NCI-H187 (cell line): ENCODE measurements at regions not wholly inside any gene's neighbourhood (a gene's known extent, or its start where the extent isn't known, plus 50 kb on each side); places are given as distances from the start of the nearest gene placed in this dataset.
"Not testable (repeated sequence)": the region's sequence is repeated elsewhere in the genome, so short reads cannot be mapped to it uniquely, and the experiment has no call there.

Experiments used
- DNase-seq, 2 experiments: peaks; one replicate each; lab custom pipeline; 2025; lab: John Stamatoyannopoulos, UW

DNA sequence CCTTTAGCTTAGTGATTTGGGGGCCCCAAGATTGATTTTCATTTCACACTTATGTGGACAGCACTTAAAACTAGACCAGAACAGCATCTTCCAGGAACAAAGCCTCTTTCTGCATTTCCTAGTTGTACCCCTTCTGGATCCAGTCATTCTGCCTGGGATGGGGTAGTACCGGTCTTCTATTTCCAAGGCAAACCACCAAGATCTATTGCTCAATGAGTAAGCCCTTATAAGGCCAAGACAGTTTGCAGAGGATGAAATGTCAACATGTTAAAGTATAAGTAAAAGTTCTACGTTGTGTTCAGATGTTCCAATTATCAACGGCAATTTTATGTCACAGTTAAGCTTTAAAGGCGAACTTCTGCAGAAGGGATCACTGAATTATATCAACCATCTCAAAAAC lies 106.9 kb upstream of the ZNF746 start:
- DNase-seq: no peak

DNA sequence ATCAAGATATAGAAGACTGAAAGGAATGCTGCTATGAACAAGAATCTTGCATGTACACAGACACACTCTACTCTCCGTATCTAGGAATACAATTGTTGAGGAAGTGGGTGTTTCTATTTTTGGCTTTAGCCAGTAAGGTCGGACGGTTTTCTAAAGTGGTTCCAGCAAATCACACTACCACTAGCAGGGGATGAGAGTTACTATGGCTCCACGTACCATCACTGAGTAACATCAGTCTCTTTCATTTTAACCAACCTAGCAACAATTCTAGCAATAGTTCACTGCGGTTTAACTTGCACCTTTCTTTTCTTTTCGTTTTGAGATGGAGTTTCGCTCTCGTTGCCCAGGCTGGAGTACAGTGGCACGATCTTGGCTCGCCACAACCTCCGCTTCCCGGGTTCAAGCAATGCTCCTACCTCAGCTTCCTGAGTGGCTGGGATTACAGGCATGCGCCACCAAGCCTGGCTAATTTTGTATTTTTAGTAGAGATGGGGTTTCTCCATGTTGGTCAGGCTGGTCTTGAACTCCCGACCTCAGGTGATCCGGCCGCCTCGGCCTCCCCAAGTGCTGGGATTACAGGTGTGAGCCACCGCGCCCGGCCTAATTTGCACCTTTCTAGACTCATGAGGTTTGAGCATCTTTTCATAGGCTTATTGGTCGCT lies 103.2 kb upstream of the ZNF746 start:
- not testable (repeated sequence) for DNase-seq

DNA sequence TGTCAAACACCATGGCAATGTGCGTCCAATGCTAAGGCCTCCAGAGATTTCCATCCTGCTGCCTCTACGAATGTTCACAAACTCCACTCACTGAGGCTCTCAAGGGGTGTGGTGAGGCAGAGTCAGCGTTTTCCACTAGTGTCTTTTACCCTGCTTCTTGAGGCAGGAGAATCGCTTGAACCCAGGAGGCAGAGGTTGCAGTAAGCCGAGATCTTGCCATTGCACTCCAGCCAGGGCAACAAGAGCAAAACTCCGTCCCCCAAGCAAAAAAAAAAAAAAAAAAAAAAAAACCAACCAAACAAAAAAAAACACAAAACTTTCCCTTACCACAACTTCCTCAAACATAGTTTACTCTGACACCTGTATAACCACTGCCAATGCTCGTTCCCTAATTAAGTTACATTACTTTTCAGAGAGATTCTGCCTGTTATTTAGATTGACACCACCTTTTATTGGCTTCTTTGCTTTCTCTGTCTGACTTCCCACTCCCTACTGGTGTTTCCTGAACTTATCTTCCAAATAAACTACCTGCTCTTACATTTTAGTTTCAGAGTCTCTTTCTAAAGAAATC lies 102.1 kb upstream of the ZNF746 start:
- DNase-seq: no peak

DNA sequence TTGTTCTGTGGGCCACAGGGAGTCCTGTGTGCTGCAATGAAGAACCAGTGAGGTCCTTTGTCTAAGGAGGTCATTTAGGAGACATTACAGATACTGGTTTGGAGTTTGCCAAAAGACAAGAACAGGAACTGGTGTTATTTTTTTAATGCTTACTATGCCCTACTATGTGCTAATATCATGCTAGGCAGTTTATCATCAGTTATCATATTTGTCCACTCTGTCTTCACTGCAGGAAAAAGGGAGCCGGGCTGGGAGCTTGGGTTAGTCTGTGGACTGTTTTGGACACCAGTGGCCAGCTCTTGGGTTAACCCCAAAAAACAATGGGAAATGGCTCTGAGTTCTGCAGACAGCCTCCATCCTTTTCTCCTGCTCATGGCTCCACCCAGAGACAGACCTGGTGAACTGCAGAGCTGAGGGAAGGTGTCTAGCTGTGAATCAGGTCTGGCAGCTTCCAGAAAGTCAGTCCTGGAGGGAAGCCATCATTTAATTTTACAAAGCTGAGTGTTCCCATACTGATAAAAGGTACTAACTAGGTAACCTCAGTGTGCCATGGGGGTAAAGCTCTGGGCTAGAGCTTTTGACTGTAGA lies 101.2 kb upstream of the ZNF746 start:
- no peak for DNase-seq

DNA sequence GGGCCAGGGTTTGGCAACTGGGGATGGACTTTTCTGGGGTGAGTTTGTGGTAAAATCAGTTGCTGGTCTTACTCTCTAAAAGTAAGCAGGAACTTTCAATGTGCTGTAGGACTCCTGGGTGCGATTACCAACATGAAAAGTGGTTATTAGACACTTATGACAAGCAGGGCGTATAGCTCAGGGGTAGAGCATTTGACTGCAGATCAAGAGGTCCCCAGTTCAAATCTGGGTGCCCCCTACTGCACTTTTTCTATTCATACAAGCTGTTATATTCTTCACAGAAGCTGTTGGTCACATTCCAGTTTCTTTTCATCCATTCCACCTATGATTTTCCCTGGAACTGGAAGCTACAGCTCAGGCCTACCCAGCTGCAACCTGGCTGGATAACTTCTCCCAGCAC lies 100.2 kb upstream of the ZNF746 start:
- not testable (repeated sequence) for DNase-seq

DNA sequence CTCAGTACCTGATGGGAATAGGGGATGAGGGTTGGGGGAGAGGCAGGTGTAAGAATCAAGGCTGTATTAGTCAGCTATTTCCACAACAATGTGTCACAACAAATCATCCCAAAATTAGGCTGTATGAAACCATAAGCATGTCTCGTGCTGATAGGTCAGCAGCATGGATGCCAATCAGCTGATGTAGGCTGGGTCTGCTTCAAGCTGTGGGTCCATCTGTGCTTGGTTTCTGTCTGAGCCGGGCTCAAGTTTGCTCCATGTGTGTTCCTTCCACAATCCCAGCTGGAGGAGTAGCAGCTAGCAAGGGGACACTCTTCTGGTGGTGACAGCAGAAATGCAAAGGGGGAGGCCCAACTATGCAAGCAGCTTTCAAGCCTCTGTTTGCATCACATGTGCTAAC lies 97.9 kb upstream of the ZNF746 start:
- DNase-seq: no peak

DNA sequence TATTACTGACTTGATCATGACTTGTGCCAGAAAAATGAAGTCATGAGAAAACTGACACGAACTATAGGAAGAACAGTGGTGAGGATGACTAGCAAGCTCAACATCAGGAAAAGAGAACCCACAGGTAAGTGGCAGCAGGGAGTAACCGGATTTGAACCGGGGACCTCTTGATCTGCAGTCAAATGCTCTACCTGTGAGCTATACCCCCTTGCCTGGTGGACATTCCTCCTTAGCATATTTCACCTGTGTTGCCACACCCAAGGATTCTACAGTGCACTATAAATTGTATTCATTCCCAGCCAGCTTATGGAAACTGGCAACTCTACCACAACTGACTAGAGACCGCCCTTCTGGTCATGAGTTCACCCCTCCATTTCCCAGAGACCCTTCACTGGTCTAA lies 97.5 kb upstream of the ZNF746 start:
- DNase-seq: no peak

DNA sequence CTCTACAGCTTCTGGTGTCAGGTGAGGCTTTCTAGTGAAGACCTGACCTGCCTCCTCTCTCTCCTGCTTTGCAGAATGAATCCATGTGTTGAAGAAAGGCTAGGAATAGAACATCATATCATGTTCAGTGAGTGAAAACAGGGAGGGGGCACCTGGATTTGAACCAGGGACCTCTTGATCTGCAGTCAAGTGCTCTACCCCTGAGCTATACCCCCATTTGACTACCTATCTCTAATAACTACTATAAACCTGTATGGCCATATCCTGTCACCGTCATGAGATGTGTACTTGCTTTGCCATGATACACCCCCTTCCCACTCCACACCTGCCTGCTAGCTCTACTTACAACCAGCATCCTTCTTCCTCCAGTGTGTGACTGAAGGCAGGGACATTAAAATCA lies 91.3 kb upstream of the ZNF746 start:
- DNase-seq: no peak

DNA sequence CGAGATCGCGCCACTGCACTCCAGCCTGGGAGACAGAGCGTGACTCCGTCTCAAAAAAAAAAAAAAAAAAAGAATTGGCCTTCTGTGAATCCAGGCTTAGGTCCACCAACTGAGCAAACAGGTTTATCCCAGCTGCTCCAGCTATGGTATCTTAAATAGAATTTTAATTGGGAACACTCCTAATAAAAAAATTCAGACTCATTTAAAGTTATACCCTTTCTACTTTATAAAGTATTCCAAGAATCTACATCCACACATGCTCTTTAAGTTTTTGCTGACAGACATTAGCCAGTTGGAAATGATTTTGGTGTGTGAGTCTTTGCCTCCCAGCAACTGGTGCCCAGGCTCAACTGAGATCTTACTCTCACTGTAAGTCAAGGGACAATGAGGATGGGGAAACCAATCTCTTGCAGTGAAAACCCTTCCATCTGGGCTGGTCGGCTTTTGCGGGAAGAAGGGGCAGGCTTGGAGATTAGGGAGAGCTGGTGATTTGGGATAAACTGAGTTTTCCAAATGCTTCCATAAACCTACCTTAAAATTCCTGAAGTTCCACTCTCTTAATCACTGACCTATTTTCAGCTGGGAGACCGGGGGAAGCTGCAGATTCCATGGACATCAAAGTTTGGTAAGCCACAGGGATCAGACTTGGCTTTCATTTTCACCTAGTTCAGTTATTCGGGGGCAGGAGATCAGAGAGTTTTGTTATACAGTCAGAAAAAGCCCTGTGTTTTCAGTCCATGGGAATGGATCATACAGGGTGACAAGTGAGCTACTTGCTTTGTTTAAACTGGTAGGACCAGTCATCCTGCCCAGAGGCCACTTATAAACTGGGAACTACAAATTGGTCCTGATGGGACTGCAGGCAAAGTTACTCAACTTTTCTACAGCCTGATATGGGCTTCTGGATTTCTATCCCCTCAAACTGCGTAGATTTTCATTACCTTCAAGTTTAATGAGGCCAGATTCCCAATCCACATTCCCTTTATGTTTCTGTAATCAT lies 89.3 kb upstream of the ZNF746 start:
- no peak for DNase-seq

DNA sequence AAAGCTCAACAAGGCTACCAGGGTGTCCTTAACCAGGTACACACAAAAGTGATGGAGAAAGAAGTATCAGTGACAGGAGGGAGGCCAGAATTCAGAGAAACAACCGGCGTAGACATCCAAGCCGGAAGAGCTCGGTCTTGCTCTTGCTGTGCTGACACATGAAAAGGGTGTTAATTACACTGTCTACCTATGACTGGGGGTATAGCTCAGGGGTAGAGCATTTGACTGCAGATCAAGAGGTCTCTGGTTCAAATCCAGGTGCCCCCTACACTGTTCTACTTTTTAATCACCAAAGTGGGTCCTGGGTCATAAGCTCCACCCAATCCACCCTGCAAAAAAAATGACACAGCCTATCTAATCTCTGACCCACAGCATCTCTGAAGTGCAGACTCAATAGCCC lies 86.9 kb upstream of the ZNF746 start:
- DNase-seq: no peak

DNA sequence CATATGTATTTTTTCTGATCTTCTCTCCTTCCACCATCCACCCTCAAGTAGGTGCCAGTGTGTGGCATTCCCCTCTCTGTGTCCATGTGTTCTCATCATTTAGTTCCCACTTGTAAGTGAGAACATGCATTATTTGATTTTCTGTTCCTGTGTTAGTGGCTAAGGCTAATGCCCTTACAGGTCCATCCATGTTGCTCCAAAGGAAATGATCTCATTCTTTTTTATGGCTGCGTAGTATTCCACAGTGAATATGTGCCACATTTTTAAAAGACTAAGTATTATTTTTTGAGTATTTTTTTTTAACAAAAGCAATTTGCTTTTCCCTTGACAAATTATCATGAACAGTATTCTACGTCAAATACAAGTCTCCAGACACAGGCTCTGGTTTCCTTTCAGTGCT lies 86.4 kb upstream of the ZNF746 start:
- no peak for DNase-seq

DNA sequence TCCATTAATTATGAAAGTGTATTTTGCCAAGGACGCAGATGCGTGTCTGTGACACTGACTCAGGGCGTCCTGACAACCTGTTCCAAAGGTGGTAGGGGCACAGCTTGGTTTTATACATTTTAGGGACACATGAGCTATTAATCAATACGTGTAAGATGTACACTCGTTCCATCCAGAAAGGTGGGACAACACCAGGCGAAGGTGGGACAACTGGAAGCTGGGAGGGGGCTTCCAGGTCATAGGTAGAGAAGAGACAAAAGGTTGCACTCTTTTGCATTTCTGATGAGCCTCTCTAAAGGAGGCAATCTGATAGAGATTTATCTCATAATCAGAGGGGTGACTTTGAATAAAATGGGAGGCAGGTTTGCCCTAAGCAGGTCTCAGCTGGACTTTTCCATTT lies 82.7 kb upstream of the ZNF746 start:
- no peak for DNase-seq

DNA sequence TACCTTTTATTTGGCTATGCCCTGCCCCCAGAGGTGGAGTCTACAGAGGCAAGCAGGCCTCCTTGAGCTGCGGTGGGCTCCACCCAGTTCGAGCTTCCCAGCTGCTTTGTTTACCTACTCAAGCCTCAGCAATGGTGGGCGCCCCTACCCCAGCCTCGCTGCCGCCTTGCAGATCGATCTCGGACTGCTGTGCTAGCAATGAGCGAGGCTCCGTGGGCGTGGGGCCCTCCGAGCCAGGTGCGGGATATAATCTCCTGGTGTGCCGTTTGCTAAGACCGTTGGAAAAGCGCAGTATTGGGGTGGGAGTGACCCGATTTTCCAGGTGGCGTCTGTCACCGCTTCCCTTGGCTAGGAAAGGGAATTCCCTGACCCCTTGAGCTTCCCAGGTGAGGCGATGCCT lies 81.8 kb upstream of the ZNF746 start:
- DNase-seq: not testable (repeated sequence)

DNA sequence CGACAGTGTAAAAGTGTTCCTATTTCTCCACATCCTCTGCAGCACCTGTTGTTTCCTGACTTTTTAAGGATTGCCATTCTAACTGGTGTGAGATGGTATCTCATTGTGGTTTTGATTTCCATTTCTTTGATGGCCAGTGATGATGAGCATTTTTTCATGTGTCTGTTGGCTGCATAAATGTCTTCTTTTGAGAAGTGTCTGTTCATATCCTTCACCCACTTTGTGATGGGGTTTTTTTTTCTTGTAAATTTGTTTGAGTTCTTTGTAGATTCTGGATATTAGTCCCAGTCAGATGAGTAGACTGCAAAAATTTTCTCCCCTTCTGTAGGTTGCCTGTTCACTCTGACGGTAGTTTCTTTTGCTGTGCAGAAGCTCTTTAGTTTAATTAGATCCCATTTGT lies 76.8 kb upstream of the ZNF746 start:
- not testable (repeated sequence) for DNase-seq

DNA sequence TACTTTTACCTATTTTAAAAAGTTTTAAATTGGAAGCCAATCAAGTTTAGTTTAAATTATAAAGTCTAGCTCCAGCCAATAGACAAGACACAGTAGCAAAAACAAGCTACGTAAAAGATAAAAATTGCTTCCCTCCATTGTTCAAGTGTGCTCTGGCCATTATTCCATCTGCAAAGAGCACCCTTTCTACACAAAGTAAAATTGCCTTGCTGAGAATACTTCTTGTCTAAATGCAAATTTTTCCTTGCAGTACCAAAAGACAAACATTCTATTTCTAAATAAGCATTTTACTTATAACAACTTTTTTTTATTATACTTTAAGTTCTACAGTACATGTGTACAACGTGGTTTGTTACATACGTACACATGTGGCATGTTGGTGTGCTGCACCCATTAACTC lies 75.9 kb upstream of the ZNF746 start:
- DNase-seq: no peak

DNA sequence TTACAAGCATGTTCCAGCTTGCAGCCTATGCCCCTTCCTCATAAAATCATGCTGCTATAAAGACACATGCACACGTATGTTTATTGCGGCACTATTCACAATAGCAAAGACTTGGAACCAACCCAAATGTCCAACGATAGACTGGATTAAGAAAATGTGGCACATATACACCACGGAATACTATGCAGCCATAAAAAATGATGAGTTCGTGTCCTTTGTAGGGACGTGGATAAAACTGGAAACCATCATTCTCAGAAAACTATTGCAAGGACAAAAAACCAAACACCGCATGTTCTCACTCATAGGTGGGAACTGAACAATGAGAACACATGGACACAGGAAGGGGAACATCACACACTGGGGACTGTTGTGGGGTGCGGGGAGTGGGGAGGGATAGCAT lies 75.3 kb upstream of the ZNF746 start:
- DNase-seq: not testable (repeated sequence)

DNA sequence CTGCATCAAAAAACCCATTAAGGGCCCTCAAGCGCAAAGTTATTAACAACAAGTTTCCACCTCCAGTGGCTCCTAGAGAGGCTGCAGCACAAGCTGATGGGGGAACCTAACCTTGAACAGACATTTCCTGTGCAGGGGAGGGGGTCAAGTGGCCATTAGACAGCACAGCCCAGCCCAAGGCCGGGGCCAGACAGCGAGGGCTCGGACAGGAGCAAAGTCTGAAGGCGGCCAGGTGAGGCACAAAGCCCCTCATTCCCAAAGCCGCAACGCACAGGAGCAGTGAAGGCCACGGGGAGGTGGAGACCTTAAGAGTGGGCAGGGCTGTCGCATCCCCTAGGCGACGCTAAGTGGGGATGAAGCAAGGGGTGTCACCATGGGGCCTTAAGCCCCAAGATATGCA lies 73.2 kb upstream of the ZNF746 start:
- DNase-seq: no peak

DNA sequence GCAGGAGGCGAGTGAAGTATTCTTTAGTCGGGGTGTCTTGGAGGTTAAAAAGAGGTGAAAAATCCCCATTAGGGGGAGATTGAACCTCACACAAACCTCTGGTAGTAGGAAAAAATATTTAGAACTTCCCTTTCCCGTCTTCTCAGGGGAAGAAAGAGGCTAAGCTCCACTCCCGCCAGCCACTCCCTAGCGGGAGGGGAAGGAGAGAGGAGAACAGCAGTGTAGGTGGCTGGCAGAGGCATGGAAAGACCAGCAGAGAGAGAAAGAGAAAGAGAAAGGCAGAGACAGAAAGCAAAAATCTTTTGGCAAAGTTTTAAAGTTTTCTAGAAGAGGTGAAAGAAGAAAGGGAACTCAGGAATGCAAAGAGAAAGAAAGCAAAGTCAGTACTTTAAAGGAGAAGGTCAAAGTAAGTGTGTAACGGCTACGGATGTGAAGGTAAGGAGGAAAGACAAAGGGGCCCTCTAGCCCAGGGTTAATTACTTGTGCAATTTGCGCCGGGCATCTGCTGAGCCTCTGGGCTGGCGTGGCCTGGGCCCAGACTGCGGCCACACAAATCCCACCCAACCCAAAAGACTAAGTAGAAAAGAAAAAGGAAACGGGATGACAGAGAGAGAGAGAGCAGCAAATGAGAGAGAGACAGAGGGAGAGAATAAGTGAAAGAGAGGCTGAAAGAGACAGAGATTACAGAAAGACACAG lies 72.3 kb upstream of the ZNF746 start:
- no peak for DNase-seq

DNA sequence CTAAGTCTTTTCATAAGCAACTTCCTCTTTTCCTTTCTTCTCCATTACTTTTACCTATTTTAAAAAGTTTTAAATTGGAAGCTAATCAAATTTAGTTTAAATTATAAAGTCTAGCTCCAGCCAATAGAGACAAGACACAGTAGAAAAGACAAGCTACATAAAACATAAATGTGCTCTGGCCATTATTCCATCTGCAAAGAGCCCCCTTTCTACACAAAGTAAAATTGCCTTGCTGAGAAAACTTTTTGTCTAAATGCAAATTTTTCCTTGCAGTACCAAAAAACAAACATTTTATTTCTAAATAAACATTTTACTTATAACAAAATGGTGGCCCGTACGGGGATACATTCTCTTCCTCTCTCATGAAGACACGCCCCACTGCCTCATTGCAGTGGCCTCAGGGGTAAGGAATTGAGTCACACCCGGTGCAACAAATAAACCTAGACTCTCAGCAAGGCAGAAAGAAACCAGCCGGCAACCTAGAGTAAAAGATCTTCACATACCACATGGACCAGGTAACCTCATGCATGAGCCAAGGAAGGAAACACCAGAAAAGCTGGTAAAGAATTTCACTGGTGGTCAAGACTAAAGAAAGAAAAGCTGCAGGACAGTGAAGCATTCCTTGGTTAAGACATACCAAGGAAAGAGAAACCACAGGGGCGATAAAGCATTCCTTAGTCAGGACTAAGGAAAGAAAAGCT lies 71.6 kb upstream of the ZNF746 start:
- no peak for DNase-seq

DNA sequence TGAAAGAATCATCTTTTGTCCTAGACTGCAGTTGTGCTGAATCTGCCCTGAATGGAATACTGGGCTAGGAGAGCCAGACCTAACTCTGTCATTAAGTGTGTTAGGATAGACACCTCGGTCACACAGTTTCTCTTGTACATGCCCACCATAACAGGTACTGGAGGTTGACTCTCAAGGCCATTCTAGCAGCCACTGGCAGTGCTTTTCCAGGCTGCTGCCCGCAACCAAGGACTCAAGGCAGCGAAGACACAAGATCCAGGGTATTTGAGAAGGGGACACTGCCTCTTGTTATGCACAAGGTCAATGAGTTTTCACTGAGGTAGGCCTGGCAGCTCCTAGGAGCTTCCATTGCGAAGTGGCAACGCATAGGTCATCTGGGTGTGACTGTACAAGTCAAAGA lies 70.6 kb upstream of the ZNF746 start:
- no peak for DNase-seq

DNA sequence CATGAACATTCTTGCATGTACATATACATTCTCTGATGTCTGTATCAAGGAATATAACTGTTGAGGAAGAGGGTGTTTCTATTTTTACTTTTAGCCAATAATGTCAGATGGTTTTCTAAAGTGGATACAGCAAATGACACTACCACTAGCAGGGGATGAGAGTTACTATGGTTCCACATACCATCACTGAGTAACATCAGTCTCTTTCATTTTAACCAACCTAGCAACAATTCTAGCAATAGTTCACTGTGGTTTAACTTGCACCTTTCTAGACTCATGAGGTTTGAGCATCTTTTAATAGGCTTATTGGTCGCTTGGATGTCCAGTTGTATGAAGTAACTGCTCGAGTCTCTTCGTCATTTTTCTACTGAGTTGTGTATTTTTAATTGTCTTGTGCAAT lies 68.5 kb upstream of the ZNF746 start:
- no peak for DNase-seq

DNA sequence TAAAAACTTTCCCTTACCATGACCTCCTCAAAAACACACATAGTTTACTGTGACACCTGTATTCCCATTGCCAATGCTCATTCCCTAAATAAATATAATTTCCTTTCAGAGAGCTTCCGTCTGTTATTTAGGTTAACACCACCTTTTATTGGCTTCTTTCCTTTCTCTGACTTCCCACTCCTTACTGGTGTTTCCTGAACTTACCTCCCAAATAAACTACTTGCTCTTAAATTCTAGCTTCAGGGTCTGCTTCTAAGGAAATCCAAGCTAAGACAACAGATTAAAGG lies 67.4 kb upstream of the ZNF746 start:
- DNase-seq: no peak
